PFSK-1 (cell line): ENCODE measurements at regions not wholly inside any gene's neighbourhood (a gene's known extent, or its start where the extent isn't known, plus 50 kb on each side); places are given as distances from the start of the nearest gene placed in this dataset.

Source experiments
- FOXP2 ChIP-seq: optimal IDR thresholded peaks from 2 replicates; pipeline ENCODE3; 2011; ENCODE audit warnings: borderline replicate concordance, control low read depth, inconsistent platforms; ENCODE audit not compliant: insufficient read depth; ENCODE audit errors: extremely low read length, extremely low read depth
- POLR2AphosphoS5 ChIP-seq: IDR thresholded peaks from 2 replicates; pipeline ENCODE4 v1.6.1; 2012; ENCODE audit warnings: low read depth, mild to moderate bottlenecking, control low read depth, low read length, moderate library complexity
- REST ChIP-seq, 2 experiments: IDR thresholded peaks; 2 replicates each; pipeline versions ENCODE4 v1.6.1 to v1.8.0; 2011 to 2012; ENCODE audit warnings: low read depth in 2 of 2, low read length in 2 of 2, control low read depth in 1 of 2, inconsistent platforms in 1 of 2, mild to moderate bottlenecking in 1 of 2, moderate library complexity in 1 of 2; ENCODE audit not compliant: insufficient read depth in 1 of 2
- SIN3A ChIP-seq: IDR thresholded peaks from 2 replicates; pipeline ENCODE4 v1.6.1; 2012; ENCODE audit warnings: mild to moderate bottlenecking, low read length, moderate library complexity, borderline replicate concordance; ENCODE audit not compliant: insufficient read depth
- TAF1 ChIP-seq: IDR thresholded peaks from 2 replicates; pipeline ENCODE4 v1.6.1; 2012; ENCODE audit warnings: low read length, control low read depth, borderline replicate concordance; ENCODE audit not compliant: insufficient read depth

- TF ChIP-seq POLR2AphosphoS5 (no peak), REST (IDR thresholded peaks at IDR 0.05; ENCODE audit: insufficient read depth in 1 of 2, low read depth in 2 of 2, low read length in 2 of 2) (no peak), SIN3A (no peak), FOXP2 (no peak), TAF1 (no peak)
Measured at GRCh38 chr10:9688711-9689110, 1329.0 kb upstream of the CELF2 start.

- TF ChIP-seq REST (IDR thresholded peaks at IDR 0.05; ENCODE audit: insufficient read depth in 1 of 2, low read depth in 2 of 2, low read length in 2 of 2) (no peak), TAF1 (no peak), FOXP2 (no peak), POLR2AphosphoS5 (no peak), SIN3A (no peak)
Measured at GRCh38 chr10:9707216-9707615, 1310.5 kb upstream of the CELF2 start.

GRCh38 chr10:9709849-9710248 lies 1307.8 kb upstream of the CELF2 start:
- TF ChIP-seq FOXP2 (no peak), SIN3A (no peak), POLR2AphosphoS5 (no peak)

GRCh38 chr10:9712393-9712792 lies 1305.3 kb upstream of the CELF2 start:
- TF ChIP-seq REST (IDR thresholded peaks at IDR 0.05; ENCODE audit: insufficient read depth in 1 of 2, low read depth in 2 of 2, low read length in 2 of 2) = no peak
- TF ChIP-seq FOXP2 = no peak
- no peak for TF ChIP-seq SIN3A
- no peak for TF ChIP-seq TAF1
- no peak for TF ChIP-seq POLR2AphosphoS5

GRCh38 chr10:9719246-9719645 lies 1298.4 kb upstream of the CELF2 start:
- TF ChIP-seq REST (IDR thresholded peaks at IDR 0.05; ENCODE audit: insufficient read depth in 1 of 2, low read depth in 2 of 2, low read length in 2 of 2) = no peak
- no peak for TF ChIP-seq SIN3A
- TF ChIP-seq TAF1 = no peak
- TF ChIP-seq FOXP2 = no peak
- no peak for TF ChIP-seq POLR2AphosphoS5
